Thyroid gland (tissue), 4 donors: ENCODE measurements at regions not wholly inside any gene's neighbourhood (a gene's known extent, or its start where the extent isn't known, plus 50 kb on each side); places are given as distances from the start of the nearest gene placed in this dataset.
A peak's percentile ranks its signal among the peaks of the same experiment; 100 is the strongest.

Source experiments
- CTCF ChIP-seq, 6 experiments: fragments of 200-600 bp in 3 of 6; fragments of 450-650 bp in 3 of 6; sonication (generic) in 3 of 6; IDR thresholded peaks; one replicate each; pipeline ENCODE4 v1.5.1; 2016 to 2019; ENCODE audit warnings: antibody characterized with exemption in 6 of 6, mild to moderate bottlenecking in 2 of 6, inconsistent platforms in 1 of 6, moderate library complexity in 1 of 6
- POLR2A ChIP-seq, 2 donors: fragments of 450-650 bp; IDR thresholded peaks; one replicate each; pipeline ENCODE4 v1.6.1; 2017; ENCODE audit warnings: antibody characterized with exemption in 2 of 2, mild to moderate bottlenecking in 2 of 2, moderate library complexity in 1 of 2

GRCh38 chrX:68945603-68946228 lies 116.9 kb downstream of the EFNB1 start:
- TF ChIP-seq POLR2A (IDR thresholded peaks at IDR 0.05) (no peak), CTCF (IDR thresholded peaks at IDR 0.05) (peak in 1 of 6 experiments; percentile 12)
